GM21447 (cell line): ENCODE measurements at regions not wholly inside any gene's neighbourhood (a gene's known extent, or its start where the extent isn't known, plus 50 kb on each side); places are given as distances from the start of the nearest gene placed in this dataset.
"Not testable (repeated sequence)": the region's sequence is repeated elsewhere in the genome, so short reads cannot be mapped to it uniquely, and the experiment has no call there.

Experiments used
- ATAC-seq: cut with Tn5 transposase; IDR thresholded peaks from one replicate; pipeline ENCODE4 v1.9.1; 2021; ENCODE audit not compliant: unreplicated experiment

DNA sequence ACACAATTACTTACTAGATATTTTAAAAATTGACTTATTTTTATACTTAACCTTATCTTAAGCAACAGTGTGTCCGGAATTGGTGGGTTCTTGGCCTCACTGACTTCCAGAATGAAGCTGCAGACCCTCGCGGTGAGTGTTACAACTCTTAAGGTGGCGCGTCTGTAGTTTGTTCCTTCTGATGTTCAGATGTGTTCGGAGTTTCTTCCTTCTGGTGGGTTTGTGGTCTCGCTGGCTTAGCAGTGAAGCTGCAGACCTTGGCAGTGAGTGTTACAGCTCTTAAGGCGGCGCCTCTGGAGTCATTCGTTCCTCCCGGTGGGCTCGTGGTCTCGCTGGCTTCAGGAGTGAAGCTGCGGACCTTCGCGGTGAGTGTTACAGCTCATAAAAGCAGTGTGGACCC, 322.5 kb upstream of the CITED2 start:
- not testable (repeated sequence) for ATAC-seq

DNA sequence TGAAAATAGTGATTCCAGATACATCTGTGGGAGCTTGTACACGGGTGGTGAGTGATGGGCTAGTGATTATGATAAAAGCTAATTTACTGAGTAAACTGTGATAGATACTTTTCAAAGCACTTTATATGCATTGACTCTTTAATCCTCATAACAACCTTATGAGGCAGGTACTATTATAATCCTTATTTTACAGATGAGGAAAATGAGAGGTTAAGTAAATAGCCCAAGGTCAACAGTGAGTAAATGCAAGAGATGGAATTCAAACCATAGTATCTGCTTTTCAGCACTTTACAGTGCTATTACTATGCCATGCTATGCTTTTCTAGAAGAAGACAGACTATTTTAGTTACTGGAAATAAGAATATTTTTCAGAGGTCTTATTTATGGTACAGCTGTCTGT, 320.9 kb upstream of the CITED2 start:
- no peak for ATAC-seq

DNA sequence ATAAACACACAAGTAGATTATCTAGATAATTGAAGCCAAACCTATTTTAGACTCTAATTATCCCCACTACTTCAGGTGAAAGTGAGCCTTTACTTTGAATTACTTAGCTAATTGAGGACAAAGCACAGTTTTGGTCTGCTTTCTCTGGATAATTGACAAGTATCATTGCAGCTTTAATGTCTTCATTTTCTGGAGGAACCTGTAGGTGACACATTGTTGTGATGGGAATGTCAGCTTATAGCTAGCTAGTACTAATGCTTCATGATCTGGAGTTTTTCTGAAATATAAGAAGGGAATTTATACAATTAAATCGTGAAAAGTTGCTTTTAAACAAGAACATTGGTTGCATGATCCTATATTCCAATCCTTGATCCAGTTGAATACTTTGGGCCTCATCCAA, 319.3 kb upstream of the CITED2 start:
- no peak for ATAC-seq

DNA sequence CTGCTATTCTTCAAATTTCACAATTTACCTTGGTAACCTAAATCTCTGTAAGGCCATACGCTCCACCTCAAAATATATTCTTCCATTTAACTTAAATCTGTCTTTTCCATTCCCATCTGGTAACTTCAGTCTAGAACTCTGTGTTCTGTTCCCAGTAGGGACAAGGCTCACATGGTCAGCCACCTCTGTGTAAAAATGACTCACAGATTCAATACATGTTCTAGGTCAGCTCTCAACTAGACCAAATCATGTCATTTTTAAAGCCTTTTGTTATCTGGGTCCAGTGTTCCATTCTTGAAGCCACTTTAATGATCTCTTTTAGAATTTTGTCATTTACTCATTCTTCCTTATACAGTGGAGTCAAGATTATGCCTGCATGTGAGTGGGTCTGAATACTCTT, 315.6 kb upstream of the CITED2 start:
- no peak for ATAC-seq

DNA sequence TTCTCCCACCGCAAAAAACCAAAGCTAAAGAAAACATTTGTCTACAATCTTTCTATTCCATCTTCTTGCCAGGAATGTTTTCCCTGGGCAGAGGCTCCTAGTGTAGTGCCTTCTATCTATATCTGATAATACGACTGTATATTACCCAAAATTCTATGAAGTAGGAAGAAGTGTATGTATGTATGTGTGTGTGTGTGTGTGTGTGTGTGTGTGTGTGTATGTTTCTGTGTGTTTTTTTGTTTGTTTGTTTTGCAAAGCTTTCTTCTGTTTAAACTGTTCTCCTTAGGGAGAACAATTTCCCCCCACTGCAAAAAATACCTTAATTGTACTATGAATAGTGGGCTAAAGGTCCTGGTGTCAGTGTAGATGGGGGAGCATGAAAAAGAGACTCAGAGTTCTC, 312.6 kb upstream of the CITED2 start:
- ATAC-seq = no peak

DNA sequence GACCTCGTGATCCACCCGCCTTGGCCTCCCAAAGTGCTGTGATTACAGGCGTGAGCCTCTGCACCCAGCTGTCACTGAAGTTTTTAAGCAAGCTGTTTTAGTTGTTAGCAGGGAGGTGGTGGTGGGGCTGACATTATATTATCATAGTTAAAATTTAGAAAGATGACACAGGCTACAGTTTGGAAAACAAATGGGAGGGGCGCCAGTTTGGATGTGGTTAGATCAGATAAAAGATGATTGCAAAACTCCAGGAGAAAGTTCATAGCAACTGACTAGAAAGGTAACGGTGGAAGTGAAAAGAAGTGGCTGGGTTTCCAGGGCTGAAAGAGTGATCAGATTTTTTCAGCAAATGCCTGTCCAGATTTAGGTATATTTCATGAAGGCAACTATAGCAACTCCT, 311.9 kb upstream of the CITED2 start:
- no peak for ATAC-seq

DNA sequence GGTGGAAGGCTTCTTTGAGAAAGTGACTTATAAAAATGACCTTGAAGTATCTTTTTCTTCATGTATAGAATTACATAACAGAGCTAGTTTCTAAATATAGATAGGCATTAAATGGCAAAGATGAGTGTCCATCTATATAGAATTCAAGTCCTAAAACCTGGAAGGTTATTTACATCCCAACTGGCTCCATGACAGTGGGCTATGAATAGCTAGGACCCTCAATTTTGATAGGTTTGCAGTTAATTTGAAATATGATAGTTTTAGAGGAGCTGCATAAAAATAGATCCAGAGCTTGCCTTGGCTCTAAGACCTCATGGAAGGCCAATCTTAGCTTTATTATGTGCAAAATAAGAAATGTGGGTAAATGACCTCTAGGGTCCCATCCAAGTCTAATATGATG, 310.6 kb upstream of the CITED2 start:
- ATAC-seq = no peak

DNA sequence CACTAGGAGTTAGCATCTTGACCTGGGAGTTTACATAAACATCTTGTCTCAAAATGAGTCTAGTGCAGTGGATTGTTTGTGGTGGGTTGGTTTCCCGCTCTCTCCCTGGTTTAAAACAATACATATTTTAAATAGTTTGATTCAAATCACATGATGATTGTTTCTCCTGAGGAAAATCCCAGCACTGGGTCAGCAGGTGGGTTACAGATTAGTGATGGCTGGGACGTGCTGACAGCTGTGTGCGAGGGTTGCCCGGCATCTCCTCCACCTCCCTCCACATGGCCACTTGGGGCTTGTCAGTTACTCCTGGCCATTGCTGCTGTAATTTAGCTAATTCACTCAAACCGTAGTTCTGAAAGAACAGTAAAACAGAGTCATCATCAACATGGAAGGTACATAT, 306.4 kb upstream of the CITED2 start:
- no peak for ATAC-seq

DNA sequence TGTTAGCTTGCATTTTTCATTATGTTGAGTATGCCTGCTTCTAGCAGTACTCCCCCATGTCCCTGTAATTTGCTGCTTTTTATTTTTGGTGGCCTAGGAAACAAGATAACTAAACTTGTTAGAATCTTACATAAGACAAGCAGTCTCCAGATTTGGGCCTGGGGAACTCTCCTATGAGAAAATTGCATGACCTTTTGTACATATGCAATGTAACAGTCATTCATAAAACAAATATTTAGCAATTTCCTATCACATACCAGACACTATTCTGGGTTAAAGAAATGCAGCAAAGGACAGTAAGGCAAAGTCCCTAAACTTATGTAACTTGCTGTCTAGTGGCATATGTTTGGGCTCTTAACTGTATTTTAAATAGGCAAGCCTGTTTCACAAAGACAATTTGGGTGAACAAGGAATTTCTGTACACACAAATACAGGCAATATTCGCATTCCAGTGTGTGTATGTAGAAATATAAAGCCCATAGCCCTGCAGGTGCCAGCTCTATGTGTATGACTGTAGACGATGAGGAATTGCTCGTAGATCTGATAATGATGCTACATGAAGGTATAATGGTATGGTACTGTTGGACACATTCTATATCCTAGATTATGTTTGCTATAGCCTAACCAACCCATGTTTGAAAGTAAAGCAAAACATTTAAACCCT, 305.2 kb upstream of the CITED2 start:
- no peak for ATAC-seq

DNA sequence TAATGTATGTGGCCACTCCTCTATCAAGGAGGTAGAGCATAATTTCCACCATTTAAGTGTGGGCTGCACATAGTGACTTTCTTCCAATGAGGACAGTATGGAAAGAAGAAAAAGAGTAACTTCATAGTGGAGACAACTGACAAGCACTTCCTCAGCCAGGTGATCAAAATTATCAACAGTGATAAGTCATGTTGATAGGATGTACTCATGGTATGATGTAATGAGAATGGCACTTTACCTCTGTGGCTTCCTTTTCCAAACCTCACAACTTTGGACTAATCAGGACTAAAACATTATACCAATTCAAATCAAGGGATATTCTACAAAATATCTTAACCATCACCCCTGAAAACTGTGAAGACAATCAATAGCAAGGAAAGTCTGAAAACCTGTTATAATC, 302.3 kb upstream of the CITED2 start:
- ATAC-seq = no peak

DNA sequence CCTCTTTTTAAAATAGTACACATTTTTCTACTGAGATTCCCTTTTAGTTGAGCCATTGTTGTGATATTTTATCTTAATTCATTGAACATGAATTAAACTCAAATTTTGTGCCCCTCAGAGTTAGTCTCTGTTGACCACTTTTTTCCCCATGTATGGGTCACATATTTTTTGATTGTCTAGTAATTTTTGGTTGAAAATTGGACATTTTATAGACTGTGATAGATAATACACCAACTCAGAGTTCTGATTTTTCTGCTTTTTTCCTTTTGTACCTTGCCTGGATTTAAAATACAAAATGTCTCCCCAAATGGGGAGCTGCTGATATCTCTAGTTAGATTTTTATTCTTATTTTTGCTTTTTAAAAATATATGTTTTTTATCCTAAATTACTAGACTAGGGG, 291.8 kb upstream of the CITED2 start:
- ATAC-seq = no peak

DNA sequence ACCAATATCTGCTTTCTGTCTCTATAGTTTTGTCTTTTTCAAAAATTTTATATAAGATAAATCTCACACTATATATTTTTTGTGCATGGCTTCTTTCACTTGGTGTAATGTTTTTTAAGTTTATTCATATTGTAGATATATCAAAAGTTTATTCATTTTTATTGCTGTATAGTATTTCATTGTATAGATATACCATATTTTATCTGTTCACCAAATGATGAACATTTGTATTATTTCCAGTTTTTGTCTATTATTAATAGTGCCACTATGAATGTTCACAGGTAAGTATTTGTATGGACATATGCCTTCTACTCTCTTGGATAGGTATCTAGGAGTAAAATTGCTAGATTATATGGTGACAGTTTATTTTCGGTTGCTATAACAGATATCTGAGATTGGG, 289.5 kb upstream of the CITED2 start:
- ATAC-seq = no peak

DNA sequence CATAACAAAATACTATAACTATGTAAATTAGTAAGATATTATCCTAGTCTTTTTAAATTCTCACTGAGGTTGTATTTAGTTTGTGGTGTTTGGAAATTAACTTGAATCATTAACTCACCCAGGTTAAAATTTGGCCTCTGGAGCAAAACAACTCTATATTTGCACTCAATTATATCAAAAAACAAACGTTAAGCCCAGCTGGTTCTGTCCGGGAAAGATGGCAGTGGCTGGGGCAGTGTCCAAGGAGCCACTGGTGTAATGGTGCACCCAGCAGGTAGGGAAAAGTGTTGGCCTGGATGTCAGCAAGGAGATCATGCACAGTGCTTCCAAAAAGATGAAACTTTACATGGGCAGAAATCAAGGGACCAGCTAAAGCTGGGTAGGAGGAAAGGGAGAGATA, 285.3 kb upstream of the CITED2 start:
- no peak for ATAC-seq

DNA sequence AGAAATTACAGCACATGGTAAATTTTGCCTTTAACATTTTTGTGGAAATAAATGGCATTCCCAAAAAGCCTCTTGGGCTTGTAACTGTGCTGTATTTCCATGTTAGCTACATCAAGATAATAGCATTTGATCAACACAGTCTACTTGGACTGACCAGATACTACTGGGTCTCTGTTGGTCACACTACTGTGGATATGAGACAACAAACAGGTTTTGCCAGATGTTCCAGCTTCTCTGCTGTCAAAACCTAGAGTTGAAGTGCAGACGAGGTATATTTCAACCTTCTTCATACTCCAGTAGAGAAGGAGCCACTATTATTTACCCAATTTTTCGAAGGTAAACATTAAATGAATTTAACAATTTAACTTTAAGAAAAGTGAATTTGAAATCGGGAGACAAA, 284.7 kb upstream of the CITED2 start:
- no peak for ATAC-seq

DNA sequence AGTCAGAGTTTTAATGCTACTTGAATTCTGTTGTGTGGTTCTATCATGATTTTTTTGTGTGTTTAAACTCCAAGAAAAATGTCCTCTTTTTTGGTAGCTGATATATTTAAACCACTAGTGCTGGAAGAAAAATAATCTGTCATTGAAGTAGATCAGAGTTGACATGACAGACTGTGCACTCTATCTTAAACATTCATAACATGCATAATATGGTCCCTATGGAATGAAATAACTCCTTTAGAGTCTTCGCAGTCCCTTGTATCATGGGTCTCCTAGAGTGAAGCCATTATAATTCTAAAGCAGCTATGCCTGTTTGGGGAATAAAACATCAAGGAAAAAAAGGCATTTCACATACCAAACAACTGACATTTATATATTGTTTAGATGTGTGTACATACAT, 282.7 kb upstream of the CITED2 start:
- ATAC-seq = no peak

DNA sequence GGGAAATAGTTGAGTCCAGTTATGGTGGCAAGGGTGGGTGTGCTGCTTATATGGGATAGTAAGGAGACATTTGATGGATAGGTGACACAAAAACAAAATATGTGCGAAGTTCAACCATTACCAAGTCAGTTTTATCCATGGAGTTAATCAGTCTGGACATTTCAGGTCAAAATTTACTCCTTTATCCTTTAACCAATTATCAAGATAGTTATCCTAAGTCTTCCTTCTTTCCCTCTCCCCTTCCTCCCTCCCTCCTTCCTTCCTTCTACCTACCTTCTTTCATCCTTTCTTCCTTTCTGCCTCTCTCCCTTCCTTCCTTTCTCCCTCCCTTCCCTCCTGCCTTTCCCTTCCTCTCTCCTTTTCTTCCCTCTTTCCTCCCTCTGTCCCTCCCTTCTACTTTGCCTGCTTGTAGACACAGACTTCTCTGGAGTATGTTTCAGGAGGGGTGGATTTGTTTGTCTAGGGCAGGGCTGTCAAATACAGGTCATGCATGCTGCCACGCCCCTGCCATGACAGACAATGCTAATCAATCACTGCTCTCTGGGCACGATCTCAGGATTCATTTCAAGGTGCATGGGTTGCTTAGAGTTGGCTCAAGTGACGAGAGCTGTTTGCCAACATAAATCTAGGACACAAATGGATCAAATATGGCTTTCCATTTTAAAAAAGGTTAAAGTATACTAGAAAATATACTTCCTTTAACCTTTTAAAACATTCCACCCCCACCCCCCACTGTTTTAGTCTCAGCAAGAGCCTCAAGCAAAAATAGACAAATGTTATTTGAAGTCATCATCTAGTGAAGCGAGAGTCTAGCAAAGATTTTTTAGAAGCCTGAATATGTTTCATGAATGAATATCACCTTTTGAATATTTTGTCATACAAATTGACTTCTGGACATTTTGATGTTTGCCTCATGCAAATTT, 281.6 kb upstream of the CITED2 start:
- ATAC-seq = no peak

DNA sequence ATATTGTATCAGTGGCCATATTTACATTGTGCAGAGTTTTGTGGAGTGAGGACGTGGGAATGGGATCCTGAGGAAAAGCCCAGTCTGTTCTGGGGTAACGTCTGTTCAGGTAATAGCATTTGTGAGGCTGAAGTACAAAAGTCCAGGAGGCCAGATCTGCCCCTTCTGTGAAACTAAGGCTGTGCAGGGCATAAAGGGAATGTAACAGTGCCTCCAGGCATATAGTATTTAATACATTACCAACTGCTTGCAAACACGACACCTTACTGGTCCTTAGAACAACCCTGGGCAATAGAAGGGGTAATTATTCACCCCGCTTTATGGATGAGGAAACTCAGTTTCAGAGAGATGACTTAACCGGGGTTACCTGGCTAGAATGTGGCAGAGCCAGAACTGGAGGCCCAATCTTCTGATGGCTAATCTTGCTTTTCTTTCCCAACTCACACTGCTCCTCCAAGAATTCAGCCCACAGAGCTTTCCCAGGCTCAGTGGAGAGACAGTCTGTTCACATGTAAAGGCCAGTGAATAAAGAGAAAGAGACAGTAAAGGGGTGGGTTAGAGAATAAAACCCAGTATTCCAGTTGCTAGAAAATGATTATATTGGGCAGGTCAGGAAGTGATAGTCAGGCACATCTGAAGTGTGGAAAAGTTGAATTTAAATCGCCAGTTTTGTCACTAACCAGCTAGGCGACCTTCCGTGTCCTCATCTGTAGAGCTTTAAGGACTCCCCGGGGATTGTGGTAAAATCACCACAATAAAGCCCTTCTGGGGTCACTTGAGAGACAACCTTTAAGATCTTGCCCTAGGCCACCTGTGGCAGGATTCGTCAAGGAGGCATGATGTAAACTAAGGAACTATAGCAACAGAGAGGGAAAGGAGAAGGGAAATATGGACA, 280.7 kb upstream of the CITED2 start:
- ATAC-seq = no peak

DNA sequence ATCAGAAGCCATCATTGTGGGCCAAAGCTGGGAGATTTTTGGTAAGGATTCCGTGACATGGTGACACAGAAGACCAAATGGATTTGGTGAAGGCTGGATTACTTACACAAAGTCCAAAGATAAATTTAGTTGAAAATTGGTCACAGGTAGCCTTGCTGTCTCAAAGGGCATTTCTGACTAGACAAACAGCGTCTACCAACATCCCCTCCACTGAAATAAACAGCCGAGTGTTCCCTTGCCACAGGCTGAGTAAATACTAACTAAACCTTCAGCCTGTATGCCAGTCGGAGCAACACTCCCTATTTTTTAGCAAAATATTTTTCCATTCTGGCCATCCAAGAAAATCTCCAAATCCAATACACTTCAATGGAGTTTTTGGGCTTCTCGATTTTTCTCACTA, 279.9 kb upstream of the CITED2 start:
- no peak for ATAC-seq

DNA sequence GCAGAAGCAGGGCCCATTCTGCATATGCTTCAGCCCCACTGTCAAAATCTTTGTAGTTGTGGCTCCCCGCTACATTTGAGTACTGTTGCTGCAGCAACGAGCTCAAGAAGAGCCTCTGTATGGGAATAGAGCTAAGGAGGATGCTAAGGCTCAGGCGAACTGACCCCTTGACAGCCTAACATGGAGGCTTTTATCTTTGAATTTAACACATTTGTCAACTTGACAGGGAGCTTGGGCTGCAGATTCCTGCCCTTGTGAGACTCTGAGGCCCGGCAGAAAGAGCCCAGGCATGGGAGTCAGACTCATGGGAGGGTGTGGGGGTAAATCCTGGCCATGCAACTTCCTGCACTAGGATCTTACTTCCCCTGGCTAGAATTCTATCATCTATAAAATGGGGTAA, 278.7 kb upstream of the CITED2 start:
- no peak for ATAC-seq

DNA sequence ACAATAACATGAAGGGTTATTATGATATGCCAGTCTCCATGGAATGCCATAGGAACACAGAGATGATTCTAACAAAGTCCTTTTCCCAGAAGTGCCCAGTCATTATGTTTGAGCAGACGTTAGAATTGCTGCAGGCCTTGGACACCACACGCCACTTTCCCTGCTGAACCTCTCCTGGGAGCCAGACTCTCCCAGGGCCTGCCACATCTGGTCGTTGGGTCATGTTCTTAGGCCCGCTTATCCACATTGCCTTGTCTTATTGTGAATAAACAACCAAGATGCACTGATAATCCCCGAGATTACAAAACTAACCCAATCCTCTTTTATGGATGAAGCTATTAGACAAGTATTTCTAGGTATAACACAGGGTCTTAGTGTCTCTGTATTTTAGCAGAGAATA, 276.5 kb upstream of the CITED2 start:
- no peak for ATAC-seq

DNA sequence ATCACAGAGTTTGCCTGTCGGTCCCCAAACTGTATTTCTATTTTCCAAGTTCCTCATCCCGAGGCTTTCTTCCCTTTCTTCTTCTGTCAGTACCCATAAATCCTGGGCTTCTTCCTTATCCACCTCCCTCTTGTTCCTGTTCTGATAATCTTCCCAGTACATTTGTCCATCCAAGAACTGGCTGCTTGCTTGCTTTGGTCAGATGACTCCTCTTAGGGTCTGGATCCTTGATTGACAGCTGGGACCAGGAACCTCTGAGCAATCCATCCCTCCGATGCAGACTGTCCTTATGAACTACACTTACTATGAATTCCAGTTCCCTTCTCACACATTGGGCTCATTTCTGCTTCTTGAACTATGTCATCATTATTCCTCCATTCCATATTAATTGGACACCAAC, 275.3 kb upstream of the CITED2 start:
- ATAC-seq = no peak

DNA sequence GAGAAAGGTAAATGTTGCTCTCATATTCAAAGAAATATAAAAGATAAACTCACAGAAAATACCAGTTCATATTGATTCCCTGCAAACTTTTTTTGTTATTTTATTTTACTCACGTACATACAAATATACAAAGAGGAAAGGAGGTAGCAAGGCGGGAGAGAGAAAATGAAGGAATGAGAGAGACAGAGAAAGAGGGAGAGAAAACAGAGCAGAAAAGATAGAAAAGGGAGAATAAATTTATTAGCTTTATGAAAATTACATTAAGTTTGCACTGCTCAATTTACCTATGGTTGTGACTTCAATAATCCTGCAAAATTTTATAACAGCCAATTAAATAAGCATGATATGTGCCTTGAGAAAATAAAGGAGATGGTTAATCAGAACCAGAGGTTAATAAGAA, 274.7 kb upstream of the CITED2 start:
- no peak for ATAC-seq
